Adrenal gland (tissue), 9 donors: ENCODE measurements at regions not wholly inside any gene's neighbourhood (a gene's known extent, or its start where the extent isn't known, plus 50 kb on each side); places are given as distances from the start of the nearest gene placed in this dataset.

Experiments used
- DNase-seq, 7 donors: peaks; one replicate each; pipeline ENCODE4 v3.0.0-alpha.2; 2019 to 2020
- H3K27ac ChIP-seq, 5 donors: fragments of 200-600 bp; sonication (generic) in 4 of 5; 1 replicate in 3 of 5; 2 replicates in 2 of 5; pipeline versions ENCODE4 v1.5.1 to v1.8.0; 2016 to 2020; ENCODE audit warnings: mild to moderate bottlenecking in 1 of 5
- H3K27me3 ChIP-seq: fragments of 200-600 bp; 2 replicates; pipeline ENCODE4 v1.8.0; 2021
- H3K36me3 ChIP-seq, 2 donors: fragments of 200-600 bp; replicated peaks in 1 of 2; 1 replicate in 1 of 2; 2 replicates in 1 of 2; pipeline versions ENCODE4 v1.5.1 to v1.8.0; 2018 to 2022
- H3K4me1 ChIP-seq, 2 donors: fragments of 200-600 bp; replicated peaks in 1 of 2; 1 replicate in 1 of 2; 2 replicates in 1 of 2; pipeline versions ENCODE4 v1.5.1 to v1.8.0; 2018 to 2021
- H3K4me3 ChIP-seq, 4 donors: fragments of 200-600 bp; sonication (generic) in 3 of 4; one replicate each; pipeline ENCODE4 v1.5.1; 2016 to 2018
- H3K9me3 ChIP-seq, 3 donors: fragments of 200-600 bp; sonication (generic) in 1 of 3; replicated peaks in 1 of 3; 1 replicate in 2 of 3; 2 replicates in 1 of 3; pipeline versions ENCODE4 v1.5.1 to v1.8.0; 2016 to 2021
- POLR2A ChIP-seq, 2 donors: fragments of 450-650 bp; IDR thresholded peaks; one replicate each; pipeline ENCODE4 v1.6.1; 2017; ENCODE audit warnings: antibody characterized with exemption in 2 of 2, mild to moderate bottlenecking in 2 of 2, moderate library complexity in 1 of 2
- WGBS, 4 donors: extraction: QIAGEN DNeasy Blood & Tissue Kit in 2 of 4; methylation state at CpG; one replicate each; pipeline versions ENCODE4 v1.1.5 to v1.1.7; 2013 to 2017; 5-methylcytosine and 5-hydroxymethylcytosine counted together
- intact Hi-C, 2 donors: fragments of 100-400 bp; cut with DNase I; formaldehyde crosslinking; loops; one replicate each; pipeline versions ENCODE4 v1.14.1 to v1.15.0; 2022 to 2023
- TF ChIP-seq, protein P1 (sequence below), 6 experiments: fragments of 450-650 bp in 4 of 6; fragments of 200-600 bp in 2 of 6; sonication (generic) in 1 of 6; IDR thresholded peaks; 1 replicate in 5 of 6; 2 replicates in 1 of 6; pipeline versions ENCODE4 v1.5.1 to v1.8.0; 2016 to 2021; ENCODE audit warnings: antibody characterized with exemption in 6 of 6, mild to moderate bottlenecking in 2 of 6, moderate library complexity in 1 of 6
- donor health status: healthy with polysubstance abuse.
- donor health status: Bipolar disorder and iron deficiency.
- donor health status: DM: yes; HTN: yes; CAD: no.
- donor health status: DM: no; HTN: no; CAD: no.
- donor health status: DM: no; HTN: no; CAD: no.

- no peaks in the 10 kb centered on the region for H3K4me1 ChIP-seq
- no peak for DNase-seq
- intact Hi-C loops = no loop called here
- H3K36me3 ChIP-seq = no peaks in the 10 kb centered on the region
- H3K27ac ChIP-seq = no peak overlapping the region
- 61 to 93% (median 71%) methylated on average over 1 of the region's 1 CpG for WGBS, 4 donors
- no peak overlapping the region for H3K4me3 ChIP-seq
- H3K9me3 ChIP-seq = no peaks in the 10 kb centered on the region
- H3K27me3 ChIP-seq = no peaks in the 10 kb centered on the region
- TF ChIP-seq, protein P1, sequence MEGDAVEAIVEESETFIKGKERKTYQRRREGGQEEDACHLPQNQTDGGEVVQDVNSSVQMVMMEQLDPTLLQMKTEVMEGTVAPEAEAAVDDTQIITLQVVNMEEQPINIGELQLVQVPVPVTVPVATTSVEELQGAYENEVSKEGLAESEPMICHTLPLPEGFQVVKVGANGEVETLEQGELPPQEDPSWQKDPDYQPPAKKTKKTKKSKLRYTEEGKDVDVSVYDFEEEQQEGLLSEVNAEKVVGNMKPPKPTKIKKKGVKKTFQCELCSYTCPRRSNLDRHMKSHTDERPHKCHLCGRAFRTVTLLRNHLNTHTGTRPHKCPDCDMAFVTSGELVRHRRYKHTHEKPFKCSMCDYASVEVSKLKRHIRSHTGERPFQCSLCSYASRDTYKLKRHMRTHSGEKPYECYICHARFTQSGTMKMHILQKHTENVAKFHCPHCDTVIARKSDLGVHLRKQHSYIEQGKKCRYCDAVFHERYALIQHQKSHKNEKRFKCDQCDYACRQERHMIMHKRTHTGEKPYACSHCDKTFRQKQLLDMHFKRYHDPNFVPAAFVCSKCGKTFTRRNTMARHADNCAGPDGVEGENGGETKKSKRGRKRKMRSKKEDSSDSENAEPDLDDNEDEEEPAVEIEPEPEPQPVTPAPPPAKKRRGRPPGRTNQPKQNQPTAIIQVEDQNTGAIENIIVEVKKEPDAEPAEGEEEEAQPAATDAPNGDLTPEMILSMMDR (IDR thresholded peaks at IDR 0.05) = no peak
- no peak for TF ChIP-seq POLR2A (IDR thresholded peaks at IDR 0.05)
Measured at GRCh38 chr5:54766748-54767147, 218.6 kb downstream of the ESM1 start.

DNA sequence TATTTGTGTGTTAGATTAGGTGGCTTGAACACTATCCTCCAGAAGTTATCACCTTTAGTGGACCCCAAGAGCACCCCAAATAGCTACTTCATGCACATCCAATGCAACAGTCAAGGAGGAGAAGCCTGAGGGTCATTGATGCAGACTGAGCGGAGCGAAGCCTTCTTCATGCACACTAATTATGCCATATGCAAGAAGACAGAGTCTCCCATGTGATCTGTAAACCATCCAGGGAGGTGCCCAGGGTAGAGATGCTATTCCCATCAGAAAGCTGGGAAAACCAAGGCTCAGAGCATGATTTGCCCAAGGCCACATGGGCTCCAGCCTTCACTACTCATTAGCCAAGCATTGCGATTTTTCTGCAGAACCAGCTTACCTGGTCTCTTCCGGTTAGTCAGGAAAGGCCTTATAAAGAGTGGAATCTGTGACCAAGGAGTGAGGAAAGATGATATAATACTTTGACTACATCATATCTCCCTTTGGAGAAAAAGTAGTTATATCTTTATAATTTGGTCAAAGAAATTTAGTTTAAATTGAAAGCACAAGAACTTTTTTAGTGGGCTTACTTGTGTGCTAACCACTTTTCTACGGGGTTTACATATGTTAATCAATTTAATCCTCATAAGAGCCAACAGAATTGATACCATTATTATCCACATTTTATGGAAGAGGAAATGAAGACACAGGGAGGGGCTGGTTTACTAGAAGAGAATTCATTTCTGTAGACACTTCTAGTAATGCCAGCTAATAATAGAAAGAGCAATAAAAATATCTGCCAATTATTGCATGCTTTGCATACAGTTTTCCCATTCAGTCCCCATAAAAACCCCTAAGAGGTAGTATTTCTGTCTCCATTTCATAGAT, 220.0 kb downstream of the ESM1 start:
- H3K36me3 ChIP-seq = no peaks in the 10 kb centered on the region
- H3K27me3 ChIP-seq = no peaks in the 10 kb centered on the region
- 89 to 98% (median 94%) methylated on average over 5 of the region's 5 CpGs for WGBS, 4 donors
- H3K9me3 ChIP-seq = no peaks in the 10 kb centered on the region
- no peak overlapping the region for H3K4me3 ChIP-seq
- intact Hi-C loops = no loop called here
- no peak overlapping the region for H3K27ac ChIP-seq
- TF ChIP-seq, protein P1 (IDR thresholded peaks at IDR 0.05) = no peak
- TF ChIP-seq POLR2A (IDR thresholded peaks at IDR 0.05) = no peak
- no peak for DNase-seq
- H3K4me1 ChIP-seq = no peaks in the 10 kb centered on the region

- H3K27me3 ChIP-seq = no peaks in the 10 kb centered on the region
- TF ChIP-seq, protein P1 (IDR thresholded peaks at IDR 0.05) = no peak
- TF ChIP-seq POLR2A (IDR thresholded peaks at IDR 0.05) = no peak
- WGBS, 4 donors = 72 to 92% (median 89%) methylated on average over 5 of the region's 5 CpGs
- no peaks in the 10 kb centered on the region for H3K36me3 ChIP-seq
- no peak overlapping the region for H3K27ac ChIP-seq
- H3K4me3 ChIP-seq = no peak overlapping the region
- no peak for DNase-seq
- intact Hi-C loops = no loop called here
- H3K9me3 ChIP-seq = no peaks in the 10 kb centered on the region
- no peaks in the 10 kb centered on the region for H3K4me1 ChIP-seq
Measured at GRCh38 chr5:54764102-54765090, 221.0 kb downstream of the ESM1 start.

- Histone ChIP-seq H3K4me3 (no peak overlapping the region), H3K27ac (peak overlapping the region in 1 of 5 donors; percentile 41), H3K27me3 (no peaks in the 10 kb centered on the region), H3K9me3 (no peaks in the 10 kb centered on the region), H3K36me3 (no peaks in the 10 kb centered on the region), H3K4me1 (no peaks in the 10 kb centered on the region)
- intact Hi-C loops = no loop called here
- TF ChIP-seq, protein P1 (IDR thresholded peaks at IDR 0.05) = no peak
- TF ChIP-seq POLR2A (IDR thresholded peaks at IDR 0.05) = no peak
- 49 to 83% (median 66%) methylated on average over 2 of the region's 2 CpGs for WGBS, 4 donors
- DNase-seq = peak in 5 of 7 donors; percentile 17 to 60 (median 36)
Measured at GRCh38 chr5:54761213-54761701, 224.1 kb downstream of the ESM1 start.
